ENCODE measurements at regions not wholly inside any gene's neighbourhood (a gene's known extent, or its start where the extent isn't known, plus 50 kb on each side); places are given as distances from the start of the nearest gene placed in this dataset.
"Not testable (repeated sequence)": the region's sequence is repeated elsewhere in the genome, so short reads cannot be mapped to it uniquely, and the experiment has no call there.

DNA sequence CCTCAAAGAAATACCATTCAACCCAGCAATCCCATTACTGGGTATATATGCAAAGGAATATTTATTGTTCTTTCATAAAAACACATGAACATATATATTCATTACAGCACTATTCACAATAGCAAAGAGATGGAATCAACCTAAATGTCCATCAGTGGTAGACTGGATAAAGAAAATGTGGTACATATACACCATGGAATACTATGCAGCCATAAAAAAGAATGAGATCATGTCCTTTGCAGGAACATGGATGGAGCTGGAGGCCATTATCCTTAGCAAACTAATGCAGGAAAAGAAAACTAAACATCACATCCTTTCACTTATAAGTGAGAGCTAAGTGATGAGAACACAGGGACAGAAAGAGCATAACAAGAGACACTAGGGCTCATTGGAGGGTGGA is 142.7 kb upstream of the THY1 start:
- not testable (repeated sequence) for H3K4me3 Mint-ChIP-seq; ATAC-seq; H3K36me3 Mint-ChIP-seq (ENCODE audit: insufficient read depth); H3K9me3 Mint-ChIP-seq; H3K4me1 Mint-ChIP-seq (ENCODE audit: low read depth); DNase-seq
- peaks cover 15% of the 10 kb centered on the region for H3K27me3 Mint-ChIP-seq (ENCODE audit: low read depth)

DNA sequence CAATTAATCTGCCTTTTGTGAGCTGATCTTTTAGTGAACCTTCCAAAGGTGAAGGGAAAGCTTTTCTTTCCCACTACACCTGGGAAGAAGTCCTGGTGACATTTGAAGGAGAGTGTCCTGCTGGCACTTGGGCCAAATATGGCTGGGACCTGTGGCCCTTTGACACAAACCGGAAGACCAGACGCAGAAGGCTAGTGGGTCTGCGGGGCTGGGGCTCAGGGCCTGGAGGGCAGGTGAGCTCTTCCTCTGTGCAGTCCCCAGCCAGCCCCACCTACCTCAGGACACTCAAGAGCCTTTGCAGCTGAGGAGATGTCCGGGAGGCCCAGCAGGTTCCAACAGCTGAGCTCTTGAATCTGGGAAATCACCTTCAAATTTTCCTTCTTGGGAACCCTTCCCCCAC is 138.0 kb upstream of the THY1 start:
- peaks cover 10% of the 10 kb centered on the region for H3K9me3 Mint-ChIP-seq
- H3K27me3 Mint-ChIP-seq (ENCODE audit: low read depth): peaks cover 16% of the 10 kb centered on the region
- H3K36me3 Mint-ChIP-seq (ENCODE audit: insufficient read depth): no peaks in the 10 kb centered on the region
- no peak overlapping the region for H3K4me3 Mint-ChIP-seq
- no peaks in the 10 kb centered on the region for H3K4me1 Mint-ChIP-seq (ENCODE audit: low read depth)
- no peak for ATAC-seq
- no peak for DNase-seq

- Mint-ChIP-seq H3K36me3 (ENCODE audit: insufficient read depth) (no peaks in the 10 kb centered on the region), H3K4me1 (ENCODE audit: low read depth) (no peaks in the 10 kb centered on the region), H3K4me3 (no peak overlapping the region), H3K9me3 (peaks cover 10% of the 10 kb centered on the region), H3K27me3 (ENCODE audit: low read depth) (peaks cover 18% of the 10 kb centered on the region)
- DNase-seq: no peak
- no peak for ATAC-seq
These were observed 137.3 kb upstream of the THY1 start for GRCh38 chr11:119560291-119560690.

GRCh38 chr11:119552106-119552485 is 129.1 kb upstream of the THY1 start:
- peaks cover 12% of the 10 kb centered on the region for H3K9me3 Mint-ChIP-seq
- ATAC-seq (no peak), DNase-seq (no peak)
- no peaks in the 10 kb centered on the region for H3K4me1 Mint-ChIP-seq (ENCODE audit: low read depth)
- H3K27me3 Mint-ChIP-seq (ENCODE audit: low read depth): peaks cover 2% of the 10 kb centered on the region
- H3K36me3 Mint-ChIP-seq (ENCODE audit: insufficient read depth): no peaks in the 10 kb centered on the region
- H3K4me3 Mint-ChIP-seq: no peak overlapping the region

DNA sequence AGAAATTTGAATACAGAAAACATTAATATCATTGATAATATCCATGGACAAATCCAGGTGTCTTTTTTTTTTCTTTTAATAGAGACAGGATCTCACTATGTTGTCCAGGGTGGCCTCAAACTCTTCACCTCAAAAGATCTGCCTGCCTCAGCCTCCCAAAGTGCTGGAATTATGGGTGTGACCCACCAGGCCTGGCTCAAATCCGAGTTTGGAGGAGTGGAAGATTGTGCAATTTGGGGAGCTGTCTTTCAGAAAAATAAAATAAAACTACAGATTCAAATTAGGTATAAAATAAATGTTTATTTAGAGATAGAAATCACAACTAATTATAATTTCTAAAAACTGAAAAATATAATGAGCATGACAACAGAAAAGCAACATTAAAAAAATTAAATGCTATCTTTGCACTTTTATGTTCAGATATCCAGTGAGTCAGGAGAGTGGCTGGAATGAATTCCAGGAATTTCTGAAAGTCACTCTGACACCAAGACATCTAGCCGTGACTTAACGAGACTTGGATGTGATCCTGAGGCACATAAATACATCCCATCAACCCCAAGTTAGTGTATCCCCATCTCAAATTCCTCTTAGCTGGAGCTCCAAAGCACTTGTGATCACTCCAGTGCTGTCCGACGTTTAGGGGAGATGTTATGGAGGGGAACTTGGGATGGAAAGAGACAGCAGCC is 128.6 kb upstream of the THY1 start:
- peaks cover 10% of the 10 kb centered on the region for H3K9me3 Mint-ChIP-seq
- no peaks in the 10 kb centered on the region for H3K36me3 Mint-ChIP-seq (ENCODE audit: insufficient read depth)
- ATAC-seq (no peak), DNase-seq (no peak)
- no peaks in the 10 kb centered on the region for H3K4me1 Mint-ChIP-seq (ENCODE audit: low read depth)
- H3K27me3 Mint-ChIP-seq (ENCODE audit: low read depth): peaks cover 2% of the 10 kb centered on the region
- H3K4me3 Mint-ChIP-seq: no peak overlapping the region

DNA sequence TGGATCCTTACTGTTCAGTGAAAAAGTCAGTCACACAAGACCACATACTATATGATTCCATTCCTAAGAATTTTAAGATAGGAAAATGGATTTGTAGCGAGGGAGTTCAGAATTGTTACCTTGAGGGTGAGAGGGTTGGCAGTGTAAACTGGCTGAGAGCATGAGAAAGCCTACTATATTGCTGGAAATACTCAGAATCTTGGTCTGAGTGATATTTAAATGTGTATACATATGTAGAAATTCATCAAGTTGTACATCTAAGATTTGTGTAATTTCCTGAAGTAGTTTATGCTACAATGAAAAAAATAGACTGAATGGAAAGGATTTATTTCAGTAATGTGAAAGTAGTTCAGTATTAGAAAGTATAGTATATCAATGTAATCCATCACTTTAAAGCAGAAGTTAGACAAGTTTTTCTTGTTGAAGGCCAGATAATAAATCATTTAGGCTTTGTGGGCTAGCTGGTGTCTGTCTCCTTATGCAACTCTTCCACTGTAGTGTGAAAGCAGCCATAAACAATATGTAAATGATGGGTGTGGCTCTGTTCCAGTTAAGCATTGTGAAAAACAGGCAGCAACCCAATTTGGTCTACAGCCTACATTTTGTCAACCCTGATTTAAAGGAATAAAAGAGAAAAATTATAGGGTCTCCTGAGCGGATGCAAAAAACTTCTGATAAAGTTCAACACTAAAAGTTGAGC is 127.2 kb upstream of the THY1 start:
- DNase-seq (no peak), ATAC-seq (no peak)
- Mint-ChIP-seq H3K4me3 (no peak overlapping the region), H3K27me3 (ENCODE audit: low read depth) (no peaks in the 10 kb centered on the region), H3K9me3 (peaks cover 5% of the 10 kb centered on the region), H3K4me1 (ENCODE audit: low read depth) (no peaks in the 10 kb centered on the region), H3K36me3 (ENCODE audit: insufficient read depth) (no peaks in the 10 kb centered on the region)

- Mint-ChIP-seq H3K9me3 (peaks cover 5% of the 10 kb centered on the region), H3K4me3 (no peak overlapping the region), H3K27me3 (ENCODE audit: low read depth) (peaks cover 3% of the 10 kb centered on the region), H3K4me1 (ENCODE audit: low read depth) (no peaks in the 10 kb centered on the region), H3K36me3 (ENCODE audit: insufficient read depth) (no peaks in the 10 kb centered on the region)
- DNase-seq: no peak
- ATAC-seq: no peak
These were observed 124.5 kb upstream of the THY1 start for GRCh38 chr11:119547511-119547910.

- no peak for ATAC-seq
- Mint-ChIP-seq H3K9me3 (peaks cover 5% of the 10 kb centered on the region), H3K4me1 (ENCODE audit: low read depth) (no peaks in the 10 kb centered on the region)
These were observed 123.3 kb upstream of the THY1 start for GRCh38 chr11:119545978-119546915.

GRCh38 chr11:119540370-119541125 is 117.6 kb upstream of the THY1 start:
- Mint-ChIP-seq H3K27me3 (ENCODE audit: low read depth) (peaks cover 10% of the 10 kb centered on the region), H3K9me3 (no peaks in the 10 kb centered on the region), H3K4me3 (no peak overlapping the region), H3K4me1 (ENCODE audit: low read depth) (no peaks in the 10 kb centered on the region), H3K36me3 (ENCODE audit: insufficient read depth) (no peaks in the 10 kb centered on the region)
- DNase-seq (no peak), ATAC-seq (no peak)

More at GRCh38 chr11:119545978-119546915, 123.3 kb upstream of the THY1 start:
- no peaks in the 10 kb centered on the region for H3K36me3 Mint-ChIP-seq (ENCODE audit: insufficient read depth)
- DNase-seq: no peak
- no peak overlapping the region for H3K4me3 Mint-ChIP-seq
- H3K27me3 Mint-ChIP-seq (ENCODE audit: low read depth): peaks cover 3% of the 10 kb centered on the region

GRCh38 chr11:119539583-119539982 is 116.6 kb upstream of the THY1 start:
- Mint-ChIP-seq H3K4me3 (no peak overlapping the region), H3K4me1 (ENCODE audit: low read depth) (no peaks in the 10 kb centered on the region), H3K9me3 (no peaks in the 10 kb centered on the region), H3K36me3 (ENCODE audit: insufficient read depth) (no peaks in the 10 kb centered on the region), H3K27me3 (ENCODE audit: low read depth) (peaks cover 11% of the 10 kb centered on the region)
- DNase-seq (no peak), ATAC-seq (no peak)

DNA sequence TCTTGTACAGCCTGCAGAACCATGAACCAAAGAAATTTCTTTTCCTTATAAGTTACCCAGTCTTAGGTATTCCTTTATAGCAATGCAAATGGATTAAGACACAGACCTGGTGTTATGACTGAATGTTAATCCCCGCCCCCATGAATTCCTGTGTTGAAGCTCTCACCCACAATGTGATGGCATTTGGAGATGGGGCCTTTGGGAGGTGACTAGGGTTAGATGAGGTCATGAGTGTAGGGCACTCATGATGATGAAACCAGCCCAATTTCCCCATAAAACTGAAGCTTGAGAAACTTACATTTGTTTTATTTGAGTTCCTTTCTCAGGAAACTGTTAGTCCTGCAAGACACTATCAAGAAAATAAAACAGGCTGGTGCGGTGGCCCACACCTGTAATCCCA is 115.8 kb upstream of the THY1 start:
- Mint-ChIP-seq H3K4me3 (no peak overlapping the region), H3K9me3 (no peaks in the 10 kb centered on the region), H3K4me1 (ENCODE audit: low read depth) (peaks cover 2% of the 10 kb centered on the region), H3K36me3 (ENCODE audit: insufficient read depth) (no peaks in the 10 kb centered on the region), H3K27me3 (ENCODE audit: low read depth) (peaks cover 13% of the 10 kb centered on the region)
- no peak for ATAC-seq
- DNase-seq: no peak

DNA sequence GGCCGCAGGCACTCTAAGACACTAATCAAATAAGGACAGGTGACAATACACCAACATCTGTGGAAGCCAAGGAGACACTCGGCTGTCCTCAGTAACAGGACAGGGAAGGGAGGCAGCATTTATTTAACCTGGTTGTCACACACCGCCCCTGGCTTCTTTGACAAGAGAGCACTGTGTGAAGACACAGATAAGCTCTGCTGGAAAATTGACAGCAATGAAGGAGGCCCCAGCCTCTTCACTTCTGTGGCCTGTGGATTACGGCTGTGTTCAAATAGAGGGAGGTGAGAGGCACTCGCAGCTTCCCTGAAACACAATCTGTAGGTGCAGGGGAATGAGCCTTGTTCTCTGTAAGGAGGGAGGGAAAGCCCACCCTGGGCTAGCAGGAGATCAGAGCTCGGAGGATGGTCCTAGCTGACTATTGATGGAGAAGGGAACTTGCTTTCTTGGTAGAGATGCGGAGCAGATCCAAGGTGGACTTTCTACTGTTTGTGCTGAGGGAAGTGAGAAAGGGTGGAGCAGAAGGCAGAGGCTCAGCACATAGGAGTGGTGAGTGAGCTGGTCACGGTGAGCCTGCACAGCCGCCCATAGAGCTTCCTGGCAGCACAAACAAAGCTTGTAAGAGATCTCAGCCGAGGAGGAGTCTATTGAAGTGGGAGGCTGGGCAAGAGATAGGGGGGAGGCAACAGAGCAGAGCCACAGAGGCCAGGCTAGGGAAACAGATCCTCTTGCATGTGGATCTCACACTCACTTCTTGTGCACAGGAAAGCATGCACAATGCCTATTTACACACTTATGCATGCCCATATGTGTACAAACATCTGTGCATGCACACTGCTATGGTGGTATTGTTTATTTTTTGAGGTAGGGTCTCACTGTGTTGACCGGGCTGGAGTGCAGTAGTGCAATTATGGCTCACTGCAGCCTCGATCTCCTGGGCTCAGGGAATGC is 114.6 kb upstream of the THY1 start:
- no peak for DNase-seq
- ATAC-seq: no peak
- H3K9me3 Mint-ChIP-seq: no peaks in the 10 kb centered on the region
- H3K27me3 Mint-ChIP-seq (ENCODE audit: low read depth): peaks cover 16% of the 10 kb centered on the region
- no peaks in the 10 kb centered on the region for H3K36me3 Mint-ChIP-seq (ENCODE audit: insufficient read depth)
- H3K4me1 Mint-ChIP-seq (ENCODE audit: low read depth): peaks cover 3% of the 10 kb centered on the region
- H3K4me3 Mint-ChIP-seq: no peak overlapping the region

GRCh38 chr11:119536801-119537200 is 113.8 kb upstream of the THY1 start:
- ATAC-seq (no peak), DNase-seq (no peak)
- Mint-ChIP-seq H3K36me3 (ENCODE audit: insufficient read depth) (no peaks in the 10 kb centered on the region), H3K4me1 (ENCODE audit: low read depth) (peaks cover 3% of the 10 kb centered on the region), H3K4me3 (no peak overlapping the region), H3K9me3 (no peaks in the 10 kb centered on the region), H3K27me3 (ENCODE audit: low read depth) (peaks cover 16% of the 10 kb centered on the region)

All from activated T-cell treated with anti-CD3 and anti-CD28 coated beads, Interleukin-2, amount 50 U/mL, for 4 hours (primary cell).